Embryonic facial prominence (tissue), 1 donor: ENCODE measurements at regions not wholly inside any gene's neighbourhood (a gene's known extent, or its start where the extent isn't known, plus 50 kb on each side); places are given as distances from the start of the nearest gene placed in this dataset.
A peak's percentile ranks its signal among the peaks of the same experiment; 100 is the strongest.

Experiments used
- DNase-seq: peaks from one replicate; pipeline ENCODE4 v3.0.0-alpha.2; 2016; ENCODE audit errors: extremely low spot score

DNA sequence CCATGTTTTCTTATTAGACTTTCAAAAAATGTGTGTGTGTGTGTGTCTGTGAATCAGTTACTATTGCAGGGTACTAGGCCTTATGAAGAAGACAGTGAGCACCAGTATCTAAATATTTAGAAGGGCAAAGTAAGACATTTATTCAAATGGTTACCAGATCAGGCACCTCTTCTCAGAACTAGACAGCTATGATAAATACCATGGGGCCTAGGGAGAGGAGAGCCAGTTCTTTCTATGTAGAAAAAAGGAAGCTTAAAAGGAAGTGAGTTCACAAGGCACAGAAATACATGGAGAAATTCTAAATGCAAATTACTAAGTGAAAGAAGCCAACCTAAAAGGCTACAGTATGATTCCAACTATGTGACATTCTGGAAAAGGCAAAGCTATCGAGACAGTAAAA, 261.3 kb downstream of the SOX11 start:
- DNase-seq: no peak

DNA sequence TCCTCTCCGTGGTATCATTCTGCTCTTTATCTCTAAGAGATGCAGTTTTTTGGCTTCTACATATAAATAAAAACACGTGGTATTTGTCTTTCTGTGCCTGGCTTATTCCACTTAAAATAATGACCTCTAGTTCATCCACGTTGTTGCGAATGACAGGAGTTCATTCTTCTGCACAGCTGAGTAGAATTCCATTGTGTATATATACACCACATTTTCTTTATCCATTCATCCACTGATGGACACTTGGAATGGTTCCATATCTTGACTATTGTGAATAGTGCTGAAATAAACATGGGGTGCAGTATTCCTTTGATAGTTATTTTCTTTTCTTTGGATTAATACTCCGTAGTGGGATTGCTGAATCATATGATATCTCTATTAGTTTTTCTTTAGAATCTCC, 262.3 kb downstream of the SOX11 start:
- no peak for DNase-seq

DNA sequence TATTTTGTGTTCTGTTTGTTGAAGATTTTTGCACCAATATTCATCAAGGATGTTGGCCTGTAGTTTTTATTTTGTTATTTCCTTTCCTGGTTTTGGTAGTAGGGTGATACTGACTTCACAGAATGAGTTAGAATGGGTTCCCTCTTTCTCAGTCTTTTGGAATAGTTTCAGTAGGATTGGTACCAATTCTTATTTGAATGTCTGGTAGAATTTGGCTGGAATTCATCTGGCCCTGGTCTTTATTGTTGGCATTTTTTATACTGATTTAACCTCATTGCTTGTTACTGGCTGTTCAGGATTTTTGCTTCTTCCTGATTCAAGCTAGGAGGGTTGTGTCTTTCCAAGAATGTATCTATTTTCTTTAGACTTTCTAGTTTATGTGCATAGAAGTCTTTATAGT, 263.7 kb downstream of the SOX11 start:
- no peak for DNase-seq

DNA sequence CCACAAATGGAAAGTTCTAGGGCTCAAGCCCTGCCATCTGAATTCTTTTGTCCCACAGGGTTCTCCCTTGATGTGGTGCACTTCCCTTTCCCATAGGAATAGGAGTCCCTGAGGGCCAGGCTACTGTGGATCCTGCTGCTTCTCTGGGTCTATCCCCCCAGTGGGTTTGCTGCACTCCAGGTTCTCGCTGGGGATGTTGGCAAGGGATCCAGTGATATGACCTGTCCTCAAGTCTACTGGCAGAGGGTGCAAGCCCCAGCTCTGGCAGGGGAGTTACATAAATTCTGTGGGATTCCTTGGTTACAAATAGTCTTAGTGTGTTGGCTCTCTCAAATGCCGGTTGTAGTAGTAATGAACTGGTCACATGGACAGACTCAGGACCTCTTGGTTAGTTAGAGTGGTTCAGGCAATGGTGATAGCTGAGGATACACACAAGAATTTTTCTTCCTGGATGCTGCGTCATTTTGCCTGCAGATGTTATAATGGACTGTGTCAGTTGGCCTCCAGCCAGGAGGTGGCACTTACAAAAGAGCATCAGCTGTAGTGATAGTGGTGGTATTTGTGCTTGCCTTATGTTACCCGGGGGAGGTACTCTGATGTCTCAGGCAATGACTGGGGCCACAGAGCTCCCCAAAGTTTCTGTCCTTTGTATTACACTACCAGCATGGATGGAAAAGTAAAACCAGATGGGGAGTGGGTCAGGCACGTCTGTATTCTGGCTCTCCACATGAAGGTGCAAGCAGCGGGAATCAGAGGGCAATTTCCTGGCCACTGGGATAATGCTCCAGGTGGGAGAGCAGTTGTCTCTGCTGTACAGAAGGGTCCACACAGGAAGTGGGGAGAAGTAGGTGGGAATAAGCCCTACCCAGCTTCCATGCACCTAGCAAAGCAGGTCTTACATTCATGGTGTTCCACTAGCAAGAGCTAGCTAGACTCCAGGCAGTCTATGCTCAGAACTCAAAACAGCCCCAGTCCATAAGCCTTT, 267.9 kb downstream of the SOX11 start:
- no peak for DNase-seq

DNA sequence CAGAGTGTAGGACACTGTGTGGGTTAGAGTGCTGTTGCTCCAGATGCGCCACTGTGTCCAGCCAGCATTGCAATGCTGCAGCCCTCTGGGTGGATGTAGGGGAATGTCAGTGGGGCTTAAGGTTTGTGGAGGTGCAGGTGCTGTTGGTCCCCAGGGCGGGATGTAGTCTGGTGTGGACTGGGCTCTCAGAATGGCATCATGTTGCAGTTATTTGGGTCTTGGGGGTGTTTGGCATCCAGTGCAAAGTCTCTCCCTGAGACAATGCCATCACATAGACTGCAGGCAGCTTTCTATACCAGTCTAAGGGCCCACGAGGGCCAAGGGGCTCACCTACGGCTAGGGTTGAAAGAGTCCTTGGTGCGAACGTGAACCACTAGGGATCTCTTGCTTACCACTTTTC, 275.3 kb downstream of the SOX11 start:
- no peak for DNase-seq

DNA sequence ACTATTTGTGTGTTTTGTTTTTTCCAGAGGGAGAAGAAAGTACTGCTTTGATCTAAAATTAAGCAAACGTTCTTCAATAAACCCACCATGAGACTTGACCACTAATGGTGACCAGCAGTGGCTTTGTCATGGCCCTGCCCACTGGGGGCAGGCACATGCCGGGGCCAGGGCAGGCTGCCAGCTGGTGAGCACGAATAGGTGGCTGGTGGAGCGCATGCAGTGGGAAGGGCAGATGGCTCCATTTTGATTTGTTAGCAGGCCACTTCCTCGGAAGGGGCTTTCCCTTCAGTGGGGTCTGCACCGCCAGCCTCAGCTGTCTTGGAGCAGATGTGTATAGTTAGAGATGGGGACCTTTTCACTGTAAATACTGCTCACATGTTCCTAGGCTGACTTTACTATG, 277.1 kb downstream of the SOX11 start:
- no peak for DNase-seq

DNA sequence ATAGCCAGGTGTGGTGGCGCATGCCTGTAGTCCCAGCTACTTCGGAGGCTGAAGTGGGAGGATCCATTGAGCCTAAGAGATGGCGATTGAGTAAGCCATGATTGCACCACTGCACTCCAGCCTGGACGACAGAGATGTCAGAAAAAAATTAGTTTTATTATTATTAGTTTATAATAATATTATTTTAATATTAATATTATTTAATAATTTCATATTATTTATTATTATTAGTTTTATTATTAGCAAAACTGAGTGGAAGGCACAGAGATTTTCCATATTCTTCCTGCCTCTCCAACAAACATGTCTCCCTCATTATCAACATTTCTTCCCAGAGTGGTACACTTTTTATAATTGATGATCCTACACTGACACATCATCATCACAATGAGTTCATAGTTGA, 278.2 kb downstream of the SOX11 start:
- DNase-seq: no peak

DNA sequence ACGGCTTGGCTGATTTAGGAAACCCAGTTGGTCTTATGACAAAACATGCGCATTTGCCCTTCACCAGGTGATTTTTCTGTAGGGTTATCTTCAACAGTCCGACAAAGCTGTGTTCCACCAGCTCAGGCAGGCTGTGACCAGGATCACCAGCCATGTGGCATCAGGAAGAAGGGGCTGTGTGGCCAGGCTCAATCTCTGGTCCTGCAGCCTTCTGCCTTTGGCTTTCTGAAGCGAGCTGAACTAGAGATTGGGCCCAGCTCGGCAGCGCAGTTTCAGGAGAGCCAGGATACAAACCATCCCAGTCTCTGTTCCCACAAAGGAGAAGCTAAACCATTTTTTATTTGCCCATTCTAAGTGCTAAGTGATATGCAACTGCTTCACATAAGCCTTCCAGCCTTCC, 282.3 kb downstream of the SOX11 start:
- DNase-seq: no peak

DNA sequence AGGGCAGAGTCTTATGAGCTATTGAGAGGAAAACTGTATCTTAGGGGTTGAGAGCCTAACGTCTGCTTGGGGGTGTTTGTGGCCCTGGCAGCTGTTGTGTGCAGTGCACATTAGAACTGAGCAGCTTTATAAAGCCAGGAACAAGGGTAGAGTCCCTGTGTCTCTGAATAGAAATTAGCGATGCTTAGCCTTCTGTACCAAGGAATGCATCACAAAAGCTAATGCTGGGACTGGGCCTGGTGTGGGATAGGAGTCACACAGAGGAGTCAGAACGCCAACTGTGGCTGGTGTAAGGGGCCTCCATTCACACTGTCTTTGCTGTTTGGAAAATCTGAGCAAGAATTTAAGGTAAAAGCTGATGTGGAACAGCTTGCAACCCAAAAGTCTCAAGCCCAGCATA, 283.2 kb downstream of the SOX11 start:
- DNase-seq: no peak

DNA sequence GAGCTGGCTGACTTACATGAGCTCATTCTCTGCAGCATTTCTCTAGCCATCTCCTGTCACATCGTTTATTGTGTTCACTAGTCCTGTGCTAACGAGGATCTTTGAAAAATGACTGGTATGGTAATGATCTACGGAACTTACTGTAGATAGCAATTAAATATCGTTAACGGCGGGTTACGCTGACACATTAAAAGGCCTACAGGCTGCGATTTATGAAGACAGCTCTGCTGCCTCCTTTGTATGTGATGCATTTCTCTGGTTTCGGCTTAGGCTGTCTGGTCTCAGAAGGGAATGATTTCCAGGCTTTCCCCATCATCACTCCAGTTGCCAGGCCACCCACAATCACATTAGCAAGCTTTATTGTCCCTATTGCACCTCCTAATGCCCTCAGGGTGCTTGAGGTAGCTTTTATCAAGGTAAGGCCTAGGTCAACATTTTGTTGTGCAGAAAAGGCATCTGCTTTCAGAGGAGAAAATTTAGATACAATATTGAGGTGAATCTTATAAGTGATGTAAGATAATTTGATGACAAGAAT, 284.4 kb downstream of the SOX11 start:
- no peak for DNase-seq

DNA sequence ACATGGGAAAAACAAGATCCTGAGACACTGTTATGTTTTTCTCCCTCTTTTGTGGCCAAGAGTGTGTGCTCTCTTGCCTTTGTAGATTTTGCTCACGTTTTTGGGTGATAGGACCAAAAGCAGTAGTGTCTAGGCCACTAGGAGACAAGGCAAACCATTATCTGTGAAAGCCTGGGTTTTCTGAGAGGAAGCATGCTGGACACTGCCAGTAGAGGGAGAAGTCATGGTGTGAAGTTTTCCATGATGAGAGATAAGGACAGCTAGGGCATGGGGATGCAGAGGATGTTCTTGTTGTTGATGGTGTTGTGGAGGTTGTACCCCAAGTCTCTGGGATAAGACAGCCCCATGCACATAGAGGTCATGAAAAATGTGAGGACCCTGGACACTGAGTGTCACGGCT, 285.3 kb downstream of the SOX11 start:
- no peak for DNase-seq

DNA sequence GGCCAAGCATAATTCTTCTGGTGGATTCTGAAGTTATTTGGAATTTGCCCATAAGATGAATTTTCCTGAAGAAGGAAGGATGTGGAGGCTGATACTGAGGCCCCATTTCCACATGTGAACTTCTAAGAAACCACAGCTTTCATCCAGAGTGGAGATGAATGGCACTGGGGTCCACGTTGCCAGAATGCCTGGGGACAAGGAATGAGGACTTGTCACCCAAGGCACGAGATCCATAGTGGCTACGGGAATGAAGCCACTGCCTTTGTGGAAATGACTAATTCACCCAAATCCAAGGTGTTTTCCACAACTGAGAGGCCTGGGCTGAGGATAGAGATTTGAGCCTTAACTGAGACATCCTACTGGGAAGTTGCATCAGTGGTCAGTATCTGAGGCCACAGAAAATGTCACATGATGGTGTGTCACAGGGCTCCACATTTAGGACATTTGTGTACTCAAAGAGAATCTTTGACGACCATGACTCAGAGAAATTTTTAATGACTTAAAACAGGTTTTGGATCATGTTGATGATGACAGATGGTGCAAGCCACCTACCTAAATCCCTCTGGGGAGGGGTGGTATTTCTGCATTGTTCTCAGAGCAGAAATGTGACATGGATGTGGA, 286.1 kb downstream of the SOX11 start:
- no peak for DNase-seq

DNA sequence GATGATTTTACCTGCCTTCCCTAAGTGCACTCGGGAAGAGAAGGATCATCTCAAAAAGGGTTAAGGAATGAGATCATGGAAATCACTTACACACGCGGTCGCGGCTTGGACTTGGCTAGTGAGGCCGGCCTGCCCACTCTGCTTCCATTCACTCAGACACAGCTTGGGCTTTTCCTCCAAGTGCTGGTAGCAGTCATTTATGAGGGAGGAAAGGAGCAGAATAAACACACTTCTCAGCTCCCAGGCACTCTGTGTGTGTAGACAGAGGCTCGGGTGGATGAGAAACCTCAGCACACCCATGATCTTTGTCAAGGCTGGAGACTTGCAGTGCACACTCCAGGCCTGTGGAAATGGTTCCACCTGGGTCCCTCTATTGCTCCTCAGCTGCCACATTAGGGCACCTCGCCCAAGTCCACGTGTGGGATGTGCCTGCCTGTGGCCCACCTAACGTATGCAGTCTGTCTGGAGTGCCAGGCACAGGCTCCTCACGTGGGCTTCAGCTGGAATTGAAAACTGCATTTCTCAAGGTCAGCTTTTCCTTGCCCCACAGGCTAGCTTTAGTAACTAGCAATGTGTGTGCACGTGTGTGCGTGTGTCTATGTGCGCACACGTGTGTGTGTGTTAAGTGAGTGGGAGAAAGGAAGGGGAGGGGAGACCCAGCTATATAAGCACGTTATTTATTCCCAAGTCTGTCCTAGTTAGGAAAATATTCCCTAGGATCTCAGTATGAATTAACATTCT, 288.4 kb downstream of the SOX11 start:
- DNase-seq: peak; percentile 12

DNA sequence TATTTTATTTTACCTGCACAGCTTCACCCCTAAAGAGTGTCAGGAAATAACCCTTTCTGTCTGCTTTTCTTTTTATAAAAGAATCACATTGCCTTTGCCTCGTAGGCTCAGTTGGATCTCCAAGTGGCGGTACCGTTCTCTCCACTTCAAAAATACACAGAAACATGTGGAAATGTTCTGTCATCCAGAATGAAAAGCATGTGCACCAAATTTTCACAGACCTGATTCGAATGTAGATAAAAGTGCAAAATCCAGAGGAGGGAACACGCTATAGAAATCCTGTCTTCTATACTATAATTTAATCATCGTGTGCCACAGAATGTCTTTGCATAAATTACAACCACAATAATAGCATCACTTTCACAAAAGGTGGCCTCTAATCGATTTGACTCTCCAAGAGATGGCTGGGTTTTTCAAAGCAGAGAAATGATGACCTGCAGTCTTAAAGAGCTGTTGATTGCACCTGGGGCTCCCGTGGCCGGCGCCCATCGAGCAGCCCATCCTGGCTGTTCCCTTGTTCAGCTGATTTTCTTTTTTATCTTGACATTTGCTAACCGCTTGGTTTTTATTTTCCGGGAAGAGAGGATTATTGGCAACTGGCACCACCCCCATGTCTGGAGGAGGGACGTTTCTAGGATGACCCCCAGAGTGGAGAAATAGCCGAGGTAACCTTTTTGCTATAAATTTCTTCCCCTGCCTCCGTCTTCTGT, 290.2 kb downstream of the SOX11 start:
- no peak for DNase-seq

DNA sequence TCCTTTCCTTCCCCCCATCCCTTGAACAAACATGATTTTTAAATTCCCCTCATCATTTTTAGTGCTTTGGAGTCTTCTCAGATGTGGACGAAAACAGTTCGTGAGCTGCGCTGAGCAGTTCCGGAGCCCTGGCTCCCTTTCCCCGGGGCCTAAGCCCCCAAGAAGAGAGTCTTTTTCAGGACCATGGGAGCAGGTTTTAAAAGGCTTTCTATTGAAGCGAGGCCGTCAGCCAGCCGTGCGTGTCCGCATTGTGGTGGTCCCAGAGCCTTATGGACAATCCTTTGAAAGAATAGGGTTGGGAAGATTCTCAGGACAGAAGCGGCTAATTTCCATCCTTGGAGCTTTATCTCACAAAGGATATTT, 290.7 kb downstream of the SOX11 start:
- no peak for DNase-seq

DNA sequence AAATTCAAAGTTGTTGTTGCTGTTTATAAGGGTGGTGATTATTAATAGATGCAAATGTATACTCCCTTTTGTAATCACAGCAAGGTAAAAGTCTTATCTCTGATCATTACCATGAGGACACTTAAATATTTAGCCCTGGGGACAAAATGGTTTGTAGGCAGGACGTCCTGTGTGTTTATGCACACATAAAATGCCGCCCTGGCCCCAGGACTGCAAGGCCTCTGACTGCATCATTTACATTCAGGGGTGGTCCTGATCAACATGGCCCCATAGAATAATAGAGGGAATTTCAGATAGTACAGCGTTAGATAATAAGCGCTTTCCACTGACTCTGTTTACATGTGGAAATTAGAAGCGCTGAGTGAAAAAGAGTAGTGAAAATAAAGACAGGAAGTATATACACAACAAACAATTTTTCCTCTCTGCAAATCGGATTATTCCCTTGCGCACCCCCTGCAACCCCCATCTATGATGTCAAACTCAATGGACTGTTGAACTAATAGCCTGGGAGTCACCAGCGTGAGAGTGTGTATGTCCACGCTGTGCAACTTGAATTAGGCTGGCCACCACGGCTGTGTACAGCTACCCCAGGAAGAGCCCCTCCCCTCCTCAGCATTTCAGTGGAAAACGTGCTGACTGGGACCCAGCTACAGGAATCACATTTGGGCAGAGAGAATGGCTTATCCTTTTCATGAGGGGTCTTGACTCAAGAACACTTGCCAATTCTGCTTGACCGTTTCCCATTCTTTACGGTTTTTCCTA, 291.5 kb downstream of the SOX11 start:
- no peak for DNase-seq

DNA sequence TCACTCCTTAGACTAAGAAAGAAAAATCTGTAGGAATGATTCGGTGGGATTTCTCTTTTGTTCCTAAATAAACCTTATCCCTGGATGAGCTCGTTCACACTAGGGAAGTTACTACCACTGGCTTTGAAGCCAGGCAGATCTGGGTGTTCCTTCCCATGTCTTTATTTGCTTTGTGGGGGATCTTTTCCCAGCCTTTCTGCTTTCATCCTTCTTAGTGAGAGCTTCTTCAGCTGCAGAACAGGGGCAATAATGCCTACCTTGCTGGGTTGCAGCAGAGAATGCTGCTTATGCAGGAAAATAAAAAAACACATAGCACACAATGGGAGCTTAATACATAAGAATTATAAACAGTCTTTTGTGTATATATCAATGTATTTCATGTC, 292.1 kb downstream of the SOX11 start:
- no peak for DNase-seq

DNA sequence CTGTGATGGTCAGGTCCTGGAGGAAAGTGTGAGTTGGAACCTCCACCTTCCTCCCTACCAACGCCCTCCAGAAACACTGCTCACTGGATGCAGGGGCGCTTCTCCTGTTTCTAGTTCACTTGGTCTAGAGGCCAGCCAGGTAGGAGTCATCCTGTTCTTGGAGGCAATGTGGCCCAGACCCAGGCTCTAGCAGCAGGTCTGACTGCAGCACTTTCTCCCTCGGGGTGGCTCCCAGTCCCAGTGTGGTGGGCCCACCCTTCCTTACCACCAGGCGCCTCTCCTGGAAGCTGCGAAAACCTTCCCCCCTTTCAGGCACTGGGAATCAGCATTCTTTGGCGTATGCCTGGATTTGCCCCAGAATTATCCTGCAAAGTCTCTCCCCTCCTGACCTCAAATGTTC, 292.8 kb downstream of the SOX11 start:
- no peak for DNase-seq

DNA sequence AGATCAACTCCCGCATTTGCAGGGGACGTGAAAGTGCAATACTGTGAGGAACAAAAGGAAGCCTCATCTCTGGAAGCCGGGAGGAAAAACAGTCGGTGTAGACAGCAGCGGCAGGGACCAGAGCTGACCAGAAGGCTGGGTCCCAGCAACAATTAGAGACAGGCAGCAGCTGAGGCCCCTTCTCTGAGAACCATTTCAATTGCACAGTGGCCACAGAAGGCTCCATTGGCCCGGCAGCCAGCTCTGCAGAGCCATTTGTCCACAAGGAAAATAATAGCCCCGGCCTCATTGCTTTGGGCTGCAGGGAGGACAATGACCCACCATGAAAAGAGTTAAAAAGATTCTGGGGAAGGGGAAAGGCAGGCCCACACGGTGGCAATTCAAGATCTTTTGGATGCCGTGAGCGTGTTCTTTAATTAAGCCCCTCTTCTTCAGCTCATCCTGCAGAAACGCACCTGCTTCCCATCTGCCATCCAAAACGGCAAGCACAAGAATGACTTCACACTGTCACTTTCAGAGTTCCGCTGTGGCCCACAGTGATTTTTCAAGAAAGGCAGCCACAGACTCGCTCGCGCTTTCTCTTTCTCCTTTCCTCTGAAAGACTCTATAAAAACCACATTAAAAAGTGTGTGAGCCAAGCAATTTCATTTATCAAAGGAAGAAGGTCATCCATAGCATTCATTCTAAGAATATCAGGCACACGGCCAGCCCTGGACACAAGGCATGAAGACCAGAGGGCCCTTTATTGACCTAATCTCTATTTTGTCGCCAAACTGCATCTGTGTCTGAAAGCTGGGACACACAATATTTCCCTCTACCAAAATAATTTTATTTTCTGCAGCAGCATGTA, 293.6 kb downstream of the SOX11 start:
- no peak for DNase-seq
